Thyroid gland (tissue), 4 donors: ENCODE measurements at regions not wholly inside any gene's neighbourhood (a gene's known extent, or its start where the extent isn't known, plus 50 kb on each side); places are given as distances from the start of the nearest gene placed in this dataset.

Source experiments
- CTCF ChIP-seq, 6 experiments: fragments of 200-600 bp in 3 of 6; fragments of 450-650 bp in 3 of 6; sonication (generic) in 3 of 6; IDR thresholded peaks; one replicate each; pipeline ENCODE4 v1.5.1; 2016 to 2019; ENCODE audit warnings: antibody characterized with exemption in 6 of 6, mild to moderate bottlenecking in 2 of 6, inconsistent platforms in 1 of 6, moderate library complexity in 1 of 6
- POLR2A ChIP-seq, 2 donors: fragments of 450-650 bp; IDR thresholded peaks; one replicate each; pipeline ENCODE4 v1.6.1; 2017; ENCODE audit warnings: antibody characterized with exemption in 2 of 2, mild to moderate bottlenecking in 2 of 2, moderate library complexity in 1 of 2

- no peak for TF ChIP-seq POLR2A (IDR thresholded peaks at IDR 0.05)
- TF ChIP-seq CTCF (IDR thresholded peaks at IDR 0.05) = no peak
Measured at GRCh38 chr20:4613184-4613583, 73.1 kb upstream of the PRNP start.
